ENCODE measurements at regions not wholly inside any gene's neighbourhood (a gene's known extent, or its start where the extent isn't known, plus 50 kb on each side); places are given as distances from the start of the nearest gene placed in this dataset.

GRCh38 chr20:56715902-56716519 is 86.9 kb downstream of the TFAP2C start:
- no peaks in the 10 kb centered on the region for H3K9me3 Mint-ChIP-seq (ENCODE audit: unreplicated experiment)
- no peak overlapping the region for H3K4me3 Mint-ChIP-seq (ENCODE audit: unreplicated experiment)
- peaks cover 1% of the 10 kb centered on the region for H3K27me3 Mint-ChIP-seq (ENCODE audit: unreplicated experiment)
- peaks cover 2% of the 10 kb centered on the region for H3K36me3 Mint-ChIP-seq (ENCODE audit: low read depth, unreplicated experiment)
- no peak for TF ChIP-seq CTCF (IDR thresholded peaks at IDR 0.05; ENCODE audit: unreplicated experiment)
- DNase-seq (ENCODE audit: low spot score): no peak
- peaks cover 5% of the 10 kb centered on the region for H3K4me1 Mint-ChIP-seq (ENCODE audit: unreplicated experiment)
- no peak overlapping the region for H3K27ac Mint-ChIP-seq (ENCODE audit: unreplicated experiment)

GRCh38 chr20:56716806-56717205 is 87.7 kb downstream of the TFAP2C start:
- no peaks in the 10 kb centered on the region for H3K36me3 Mint-ChIP-seq (ENCODE audit: low read depth, unreplicated experiment)

GRCh38 chr20:56718816-56719215 is 89.7 kb downstream of the TFAP2C start:
- Mint-ChIP-seq H3K27me3 (ENCODE audit: unreplicated experiment) (peaks cover 4% of the 10 kb centered on the region), H3K27ac (ENCODE audit: unreplicated experiment) (no peak overlapping the region), H3K36me3 (ENCODE audit: low read depth, unreplicated experiment) (no peaks in the 10 kb centered on the region), H3K9me3 (ENCODE audit: unreplicated experiment) (no peaks in the 10 kb centered on the region), H3K4me1 (ENCODE audit: unreplicated experiment) (peaks cover 9% of the 10 kb centered on the region), H3K4me3 (ENCODE audit: unreplicated experiment) (no peak overlapping the region)
- no peak for DNase-seq (ENCODE audit: low spot score)
- TF ChIP-seq CTCF (IDR thresholded peaks at IDR 0.05; ENCODE audit: unreplicated experiment): no peak

More at GRCh38 chr20:56716806-56717205, 87.7 kb downstream of the TFAP2C start:
- no peak for TF ChIP-seq CTCF (IDR thresholded peaks at IDR 0.05; ENCODE audit: unreplicated experiment)
- no peak overlapping the region for H3K4me3 Mint-ChIP-seq (ENCODE audit: unreplicated experiment)
- H3K27ac Mint-ChIP-seq (ENCODE audit: unreplicated experiment): no peak overlapping the region
- H3K27me3 Mint-ChIP-seq (ENCODE audit: unreplicated experiment): peaks cover 1% of the 10 kb centered on the region
- peaks cover 5% of the 10 kb centered on the region for H3K4me1 Mint-ChIP-seq (ENCODE audit: unreplicated experiment)
- DNase-seq (ENCODE audit: low spot score): no peak
- H3K9me3 Mint-ChIP-seq (ENCODE audit: unreplicated experiment): no peaks in the 10 kb centered on the region

GRCh38 chr20:56720620-56721213 is 91.6 kb downstream of the TFAP2C start:
- Mint-ChIP-seq H3K27ac (ENCODE audit: unreplicated experiment) (no peak overlapping the region), H3K27me3 (ENCODE audit: unreplicated experiment) (peaks cover 4% of the 10 kb centered on the region), H3K9me3 (ENCODE audit: unreplicated experiment) (no peaks in the 10 kb centered on the region), H3K4me1 (ENCODE audit: unreplicated experiment) (peaks cover 12% of the 10 kb centered on the region), H3K36me3 (ENCODE audit: low read depth, unreplicated experiment) (no peaks in the 10 kb centered on the region), H3K4me3 (ENCODE audit: unreplicated experiment) (no peak overlapping the region)
- no peak for TF ChIP-seq CTCF (IDR thresholded peaks at IDR 0.05; ENCODE audit: unreplicated experiment)
- no peak for DNase-seq (ENCODE audit: low spot score)

GRCh38 chr20:56722042-56722441 is 92.9 kb downstream of the TFAP2C start:
- H3K27me3 Mint-ChIP-seq (ENCODE audit: unreplicated experiment): peaks cover 4% of the 10 kb centered on the region
- no peaks in the 10 kb centered on the region for H3K9me3 Mint-ChIP-seq (ENCODE audit: unreplicated experiment)
- H3K27ac Mint-ChIP-seq (ENCODE audit: unreplicated experiment): no peak overlapping the region
- no peak for DNase-seq (ENCODE audit: low spot score)
- H3K4me3 Mint-ChIP-seq (ENCODE audit: unreplicated experiment): no peak overlapping the region
- H3K4me1 Mint-ChIP-seq (ENCODE audit: unreplicated experiment): peaks cover 12% of the 10 kb centered on the region
- no peak for TF ChIP-seq CTCF (IDR thresholded peaks at IDR 0.05; ENCODE audit: unreplicated experiment)
- H3K36me3 Mint-ChIP-seq (ENCODE audit: low read depth, unreplicated experiment): no peaks in the 10 kb centered on the region
